Kidney epithelial cell (primary cell): ENCODE measurements at regions not wholly inside any gene's neighbourhood (a gene's known extent, or its start where the extent isn't known, plus 50 kb on each side); places are given as distances from the start of the nearest gene placed in this dataset.

Source experiments
- DNase-seq: peaks from one replicate; pipeline ENCODE4 v3.0.0-alpha.2; 2010; ENCODE audit warnings: low read depth
- H3K27me3 ChIP-seq: 2 replicates; pipeline ENCODE4 v1.6.0; 2011; ENCODE audit warnings: low read length; ENCODE audit not compliant: control insufficient read depth, insufficient read depth
- H3K36me3 ChIP-seq: 2 replicates; pipeline ENCODE4 v1.5.1; 2011; ENCODE audit warnings: low read length; ENCODE audit not compliant: control insufficient read depth, insufficient read depth
- H3K4me3 ChIP-seq: 2 replicates; pipeline ENCODE4 v1.5.1; 2011; ENCODE audit warnings: low read depth, mild to moderate bottlenecking, control low read depth, low read length
- TF ChIP-seq, protein P1 (sequence below): IDR thresholded peaks from 2 replicates; pipeline ENCODE4 v1.5.1; 2011; ENCODE audit warnings: mild to moderate bottlenecking, moderate library complexity, low read length, control low read depth, inconsistent platforms; ENCODE audit not compliant: insufficient read depth, poor library complexity, severe bottlenecking

GRCh38 chr13:64414381-64414780 is 2815.8 kb downstream of the PCDH9 start:
- no peak overlapping the region for H3K4me3 ChIP-seq
- TF ChIP-seq, protein P1, sequence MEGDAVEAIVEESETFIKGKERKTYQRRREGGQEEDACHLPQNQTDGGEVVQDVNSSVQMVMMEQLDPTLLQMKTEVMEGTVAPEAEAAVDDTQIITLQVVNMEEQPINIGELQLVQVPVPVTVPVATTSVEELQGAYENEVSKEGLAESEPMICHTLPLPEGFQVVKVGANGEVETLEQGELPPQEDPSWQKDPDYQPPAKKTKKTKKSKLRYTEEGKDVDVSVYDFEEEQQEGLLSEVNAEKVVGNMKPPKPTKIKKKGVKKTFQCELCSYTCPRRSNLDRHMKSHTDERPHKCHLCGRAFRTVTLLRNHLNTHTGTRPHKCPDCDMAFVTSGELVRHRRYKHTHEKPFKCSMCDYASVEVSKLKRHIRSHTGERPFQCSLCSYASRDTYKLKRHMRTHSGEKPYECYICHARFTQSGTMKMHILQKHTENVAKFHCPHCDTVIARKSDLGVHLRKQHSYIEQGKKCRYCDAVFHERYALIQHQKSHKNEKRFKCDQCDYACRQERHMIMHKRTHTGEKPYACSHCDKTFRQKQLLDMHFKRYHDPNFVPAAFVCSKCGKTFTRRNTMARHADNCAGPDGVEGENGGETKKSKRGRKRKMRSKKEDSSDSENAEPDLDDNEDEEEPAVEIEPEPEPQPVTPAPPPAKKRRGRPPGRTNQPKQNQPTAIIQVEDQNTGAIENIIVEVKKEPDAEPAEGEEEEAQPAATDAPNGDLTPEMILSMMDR, result no peak
- no peak for DNase-seq
- no peaks in the 10 kb centered on the region for H3K36me3 ChIP-seq
- no peaks in the 10 kb centered on the region for H3K27me3 ChIP-seq

DNA sequence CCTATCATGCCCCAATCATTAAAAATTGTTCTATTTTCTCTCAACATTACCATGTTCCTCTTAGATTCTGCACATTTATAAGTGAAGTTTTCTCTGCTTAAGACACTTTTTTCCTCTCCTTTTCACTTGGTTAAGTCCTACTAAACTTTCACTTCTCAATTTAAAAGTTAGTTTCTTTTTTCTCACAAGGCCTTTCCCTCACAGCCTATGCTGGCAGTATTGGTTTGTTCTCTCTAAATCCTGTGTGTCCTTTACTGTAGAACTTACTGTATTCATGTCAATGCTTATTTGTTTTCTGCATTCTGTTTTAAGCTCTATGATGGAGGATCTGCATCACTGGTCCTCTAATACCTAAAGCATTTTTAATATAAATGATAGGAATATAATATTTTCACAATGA is 2816.6 kb downstream of the PCDH9 start:
- H3K4me3 ChIP-seq, result no peak overlapping the region
- no peaks in the 10 kb centered on the region for H3K27me3 ChIP-seq
- no peak for DNase-seq
- H3K36me3 ChIP-seq, result no peaks in the 10 kb centered on the region
- TF ChIP-seq, protein P1, result no peak

- no peaks in the 10 kb centered on the region for H3K36me3 ChIP-seq
- no peak for DNase-seq
- TF ChIP-seq, protein P1, result no peak
- H3K4me3 ChIP-seq, result no peak overlapping the region
- no peaks in the 10 kb centered on the region for H3K27me3 ChIP-seq
Measured at GRCh38 chr13:64410276-64411053, 2819.7 kb downstream of the PCDH9 start.

GRCh38 chr13:64397701-64398100 is 2832.4 kb downstream of the PCDH9 start:
- no peak overlapping the region for H3K4me3 ChIP-seq
- TF ChIP-seq, protein P1, result no peak
- DNase-seq, result no peak
- H3K36me3 ChIP-seq, result no peaks in the 10 kb centered on the region
- H3K27me3 ChIP-seq, result no peaks in the 10 kb centered on the region

DNA sequence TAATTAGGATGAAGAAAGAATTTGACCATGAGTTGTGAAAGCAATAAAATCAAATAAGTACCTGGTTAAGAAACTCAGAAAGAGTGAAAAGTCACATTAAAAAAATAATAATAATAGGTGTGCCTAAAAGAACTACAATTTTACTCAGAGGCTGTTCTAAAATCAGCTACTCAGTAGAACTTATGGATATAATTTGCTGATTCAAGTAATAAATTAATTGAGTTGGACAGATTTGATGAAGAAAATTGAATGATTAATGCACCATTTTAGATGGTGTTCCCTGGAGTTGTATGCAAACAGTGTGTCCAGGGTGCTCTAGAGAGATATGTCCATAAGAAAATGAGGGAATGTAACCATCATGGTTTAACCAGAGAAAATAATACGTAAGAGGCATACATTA is 2852.5 kb downstream of the PCDH9 start:
- Histone ChIP-seq H3K27me3 (no peaks in the 10 kb centered on the region), H3K4me3 (no peak overlapping the region), H3K36me3 (no peaks in the 10 kb centered on the region)
- TF ChIP-seq, protein P1, result no peak
- DNase-seq, result no peak

DNA sequence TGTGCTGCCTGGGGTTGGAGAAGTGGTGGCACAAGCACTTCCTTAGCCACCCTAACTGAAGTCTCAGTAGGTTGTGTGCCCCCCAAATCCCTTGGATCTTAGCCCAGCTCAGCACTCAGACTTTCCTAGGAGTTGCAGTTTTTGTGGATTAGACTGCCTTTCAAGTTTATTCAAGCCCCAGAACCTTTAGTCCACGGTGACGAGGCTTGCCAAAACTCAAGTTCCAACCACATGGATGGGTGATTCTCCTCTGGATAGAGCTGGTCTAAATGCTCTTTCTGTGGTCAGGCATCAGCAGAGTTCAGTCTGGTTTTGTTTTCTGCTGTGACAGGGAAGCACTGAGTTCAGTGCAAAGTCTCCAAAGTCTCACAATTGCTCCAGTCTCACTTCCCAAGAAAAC is 2858.7 kb downstream of the PCDH9 start:
- no peak overlapping the region for H3K4me3 ChIP-seq
- TF ChIP-seq, protein P1, result no peak
- DNase-seq, result no peak
- no peaks in the 10 kb centered on the region for H3K27me3 ChIP-seq
- no peaks in the 10 kb centered on the region for H3K36me3 ChIP-seq
